Testis (tissue), 2 donors: ENCODE measurements at regions not wholly inside any gene's neighbourhood (a gene's known extent, or its start where the extent isn't known, plus 50 kb on each side); places are given as distances from the start of the nearest gene placed in this dataset.

ENCODE experiments used
- CTCF ChIP-seq, 3 experiments: fragments of 450-650 bp in 2 of 3; fragments of 200-600 bp in 1 of 3; sonication (generic) in 1 of 3; IDR thresholded peaks; one replicate each; pipeline ENCODE4 v1.5.1; 2016 to 2019; ENCODE audit warnings: antibody characterized with exemption in 3 of 3, mild to moderate bottlenecking in 2 of 3, moderate library complexity in 1 of 3
- POLR2A ChIP-seq: fragments of 450-650 bp; IDR thresholded peaks from one replicate; pipeline ENCODE4 v1.6.1; 2017; ENCODE audit warnings: antibody characterized with exemption, mild to moderate bottlenecking, moderate library complexity

- no peak for TF ChIP-seq CTCF (IDR thresholded peaks at IDR 0.05)
- no peak for TF ChIP-seq POLR2A
Observed at GRCh38 chr3:94285872-94286271, 223.0 kb downstream of the NSUN3 start.
